Mammary epithelial cell (primary cell): ENCODE measurements at regions not wholly inside any gene's neighbourhood (a gene's known extent, or its start where the extent isn't known, plus 50 kb on each side); places are given as distances from the start of the nearest gene placed in this dataset.

Experiments used
- CTCF ChIP-seq, 2 donors: IDR thresholded peaks in 1 of 2; conservative IDR thresholded peaks in 1 of 2; 2 replicates each; pipeline ENCODE4 v1.5.1; 2011 to 2012; ENCODE audit warnings: inconsistent platforms in 2 of 2, low read length in 2 of 2, mild to moderate bottlenecking in 2 of 2, control low read depth in 1 of 2, low read depth in 1 of 2; ENCODE audit not compliant: insufficient read depth in 1 of 2; ENCODE audit errors: extremely low read depth in 1 of 2
- EZH2 ChIP-seq: IDR thresholded peaks from 2 replicates; pipeline ENCODE4 v1.6.1; 2012; ENCODE audit warnings: low read length, inconsistent platforms, borderline replicate concordance

DNA sequence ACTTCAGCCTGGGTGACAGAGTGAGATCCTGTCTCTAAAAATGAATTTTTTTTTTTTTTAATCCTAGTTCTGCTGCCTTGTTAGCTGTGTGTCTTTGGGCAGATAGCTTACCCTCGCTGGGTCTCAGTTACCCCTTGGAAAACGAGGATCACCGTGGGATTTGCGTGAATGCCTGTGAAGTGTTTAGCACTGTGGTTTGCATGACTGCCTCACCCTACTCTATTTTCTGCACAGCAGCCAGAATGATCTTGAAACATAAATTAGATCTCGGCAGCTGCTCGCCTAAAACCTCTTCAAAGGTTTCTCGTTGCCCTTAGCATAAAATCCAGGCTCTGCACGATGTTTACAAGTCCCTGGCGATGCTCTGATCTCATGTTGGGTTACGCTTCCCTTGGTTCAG lies 71.2 kb upstream of the GRIN2A start:
- TF ChIP-seq CTCF (conservative IDR thresholded peaks at IDR 0.05 in 1 of 2, IDR thresholded peaks at IDR 0.05 in 1 of 2; ENCODE audit: extremely low read depth in 1 of 2, insufficient read depth in 1 of 2, low read depth in 1 of 2, low read length in 2 of 2), result no peak
- TF ChIP-seq EZH2, result no peak
